GM23338 (cell line): ENCODE measurements at regions not wholly inside any gene's neighbourhood (a gene's known extent, or its start where the extent isn't known, plus 50 kb on each side); places are given as distances from the start of the nearest gene placed in this dataset.

ENCODE experiments used
- ATAC-seq: fragments of 200-7000 bp; cut with Tn5 transposase; 3 replicates; pipeline ENCODE4 v1.9.1; 2020
- DNase-seq: peaks from one replicate; pipeline ENCODE4 v3.0.0-alpha.2; 2015; ENCODE audit warnings: low spot score
- H2AFZ ChIP-seq: fragments of 200-600 bp; sonication (generic); 2 replicates; pipeline ENCODE4 v1.8.0; 2016; ENCODE audit warnings: antibody characterized with exemption, mild to moderate bottlenecking, moderate library complexity
- H3F3A ChIP-seq: fragments of 200-600 bp; sonication (generic); replicated peaks from 2 replicates; pipeline ENCODE4 v1.8.0; 2017; ENCODE audit warnings: antibody characterized with exemption, mixed run types, low read depth
- H3K27ac ChIP-seq: fragments of 200-600 bp; sonication (generic); 2 replicates; pipeline ENCODE4 v1.6.1; 2016; ENCODE audit warnings: low read depth
- H3K27me3 ChIP-seq: fragments of 200-600 bp; sonication (generic); 2 replicates; pipeline ENCODE4 v1.8.0; 2016; ENCODE audit warnings: mild to moderate bottlenecking, mixed run types, moderate library complexity; ENCODE audit not compliant: insufficient read depth
- H3K36me3 ChIP-seq: fragments of 200-600 bp; sonication (generic); 2 replicates; pipeline ENCODE4 v1.8.0; 2016; ENCODE audit warnings: mild to moderate bottlenecking; ENCODE audit not compliant: insufficient read depth
- H3K4me1 ChIP-seq: fragments of 200-600 bp; sonication (generic); 2 replicates; pipeline ENCODE4 v1.8.0; 2016; ENCODE audit warnings: mild to moderate bottlenecking, moderate library complexity; ENCODE audit not compliant: insufficient read depth
- H3K4me2 ChIP-seq: fragments of 200-600 bp; sonication (generic); 2 replicates; pipeline ENCODE4 v1.7.1; 2017; ENCODE audit warnings: mixed run types
- H3K4me3 ChIP-seq: fragments of 200-600 bp; sonication (generic); 2 replicates; pipeline ENCODE4 v1.6.1; 2016; ENCODE audit warnings: mixed run types
- H3K79me2 ChIP-seq: fragments of 200-600 bp; sonication (generic); replicated peaks from 2 replicates; pipeline ENCODE4 v1.8.0; 2017; ENCODE audit warnings: mild to moderate bottlenecking; ENCODE audit not compliant: insufficient read depth
- H3K9me2 ChIP-seq: fragments of 200-600 bp; sonication (generic); 2 replicates; pipeline ENCODE4 v1.8.0; 2017; ENCODE audit not compliant: insufficient read depth
- H4K20me1 ChIP-seq: fragments of 200-600 bp; sonication (generic); replicated peaks from 2 replicates; pipeline ENCODE4 v1.8.0; 2017; ENCODE audit warnings: mild to moderate bottlenecking; ENCODE audit not compliant: insufficient read depth
- H3K27ac Mint-ChIP-seq: 2 replicates; pipeline ENCODE4 v1.8.0; 2020; ENCODE audit warnings: inconsistent platforms, mild to moderate bottlenecking, moderate library complexity, mixed read lengths
- H3K27me3 Mint-ChIP-seq: 3 replicates; pipeline ENCODE4 v1.8.0; 2022; ENCODE audit warnings: low read depth, mild to moderate bottlenecking, moderate library complexity, mixed read lengths, inconsistent platforms; ENCODE audit not compliant: insufficient read depth, poor library complexity
- H3K36me3 Mint-ChIP-seq: 3 replicates; pipeline ENCODE4 v1.8.0; 2021; ENCODE audit warnings: low read depth, mild to moderate bottlenecking, inconsistent platforms, moderate library complexity, mixed read lengths
- H3K4me1 Mint-ChIP-seq: 3 replicates; pipeline ENCODE4 v1.8.0; 2020; ENCODE audit warnings: mild to moderate bottlenecking, inconsistent platforms, mixed read lengths
- H3K4me3 Mint-ChIP-seq: 3 replicates; pipeline ENCODE4 v1.8.0; 2021; ENCODE audit warnings: moderate library complexity, mild to moderate bottlenecking, inconsistent platforms, mixed read lengths
- H3K9me3 Mint-ChIP-seq: 3 replicates; pipeline ENCODE4 v1.8.0; 2020; ENCODE audit warnings: moderate library complexity, mild to moderate bottlenecking, inconsistent platforms, mixed read lengths
- CREB1 ChIP-seq: fragments of 250-450 bp; sonication (Bioruptor Pico); IDR thresholded peaks from 2 replicates; pipeline ENCODE4 v1.5.0; 2020; ENCODE audit warnings: low read depth, mild to moderate bottlenecking, moderate library complexity
- ETS1 ChIP-seq: IDR thresholded peaks from 2 replicates; pipeline ENCODE4 v1.6.1; 2016; ENCODE audit warnings: antibody characterized with exemption
- EZH2 ChIP-seq: fragments of 200-600 bp; sonication (generic); IDR thresholded peaks from one replicate; pipeline ENCODE4 v1.8.0; 2017; ENCODE audit warnings: antibody characterized with exemption, mild to moderate bottlenecking, low read depth; ENCODE audit not compliant: unreplicated experiment
- JUNB ChIP-seq: IDR thresholded peaks from one replicate; pipeline ENCODE4 v1.6.1; 2016; ENCODE audit warnings: antibody characterized with exemption; ENCODE audit not compliant: unreplicated experiment
- POLR2AphosphoS5 ChIP-seq: IDR thresholded peaks from 2 replicates; pipeline ENCODE4 v1.6.1; 2016; ENCODE audit warnings: antibody characterized with exemption, low read depth
- REST ChIP-seq: IDR thresholded peaks from one replicate; pipeline ENCODE4 v1.6.1; 2018; ENCODE audit warnings: antibody characterized with exemption; ENCODE audit not compliant: unreplicated experiment
- ZNF114 ChIP-seq: fragments of 250-450 bp; sonication (Bioruptor Pico); IDR thresholded peaks from 2 replicates; pipeline ENCODE4 v1.5.0; 2020; ENCODE audit warnings: mild to moderate bottlenecking, moderate library complexity
- ZNF331 ChIP-seq: fragments of 250-450 bp; sonication (Bioruptor Pico); IDR thresholded peaks from 2 replicates; pipeline ENCODE4 v1.5.0; 2020; ENCODE audit warnings: low read depth, mild to moderate bottlenecking, moderate library complexity
- ZNF462 ChIP-seq: fragments of 250-450 bp; sonication (Bioruptor Pico); IDR thresholded peaks from 2 replicates; pipeline ENCODE4 v1.5.0; 2020; ENCODE audit warnings: mild to moderate bottlenecking, moderate library complexity

GRCh38 chr10:35754519-35754918 lies 112.4 kb upstream of the FZD8 start:
- H3K4me2 ChIP-seq: no peak overlapping the region
- no peaks in the 10 kb centered on the region for H3K9me3 Mint-ChIP-seq

More at GRCh38 chr10:35754519-35754918, 112.4 kb upstream of the FZD8 start:
- Histone ChIP-seq H2AFZ (no peak overlapping the region), H4K20me1 (no peaks in the 10 kb centered on the region), H3K4me3 (no peak overlapping the region), H3K4me1 (peaks cover 4% of the 10 kb centered on the region), H3K9me2 (no peaks in the 10 kb centered on the region), H3K27me3 (no peaks in the 10 kb centered on the region), H3K36me3 (no peaks in the 10 kb centered on the region), H3K27ac (no peak overlapping the region), H3F3A (no peaks in the 10 kb centered on the region), H3K79me2 (no peaks in the 10 kb centered on the region)
- H3K4me3 Mint-ChIP-seq: no peak overlapping the region
- ATAC-seq (no peak), DNase-seq (no peak)
- peaks cover 11% of the 10 kb centered on the region; the same call in 2 of the 3 replicates for H3K4me1 Mint-ChIP-seq
- H3K27ac Mint-ChIP-seq: no peak overlapping the region
- TF ChIP-seq EZH2 (no peak), JUNB (no peak), ZNF462 (no peak), REST (no peak), ZNF331 (CRISPR knock-in tag) (no peak), ETS1 (no peak), CREB1 (CRISPR knock-in tag) (no peak), POLR2AphosphoS5 (no peak), ZNF114 (CRISPR knock-in tag) (no peak)
- no peaks in the 10 kb centered on the region for H3K36me3 Mint-ChIP-seq
- no peaks in the 10 kb centered on the region for H3K27me3 Mint-ChIP-seq
